GM12878 (cell line): ENCODE measurements at regions not wholly inside any gene's neighbourhood (a gene's known extent, or its start where the extent isn't known, plus 50 kb on each side); places are given as distances from the start of the nearest gene placed in this dataset.

Experiments
- ATAC-seq: fragments of 200-7000 bp; cut with Tn5 transposase; 3 replicates; pipeline ENCODE4 v1.9.1; 2020; ENCODE audit warnings: mild to moderate bottlenecking, moderate library complexity
- BruUV-seq: library from RNA; stranded (reverse); fragments of 400-500 nt; replicated peaks from 2 replicates; lab custom pipeline; 2021; lab: Mats Ljungman, UMichigan
- CTCF ChIA-PET: fragments of 300-600 bp; sonication (Branson Sonifier 250); formaldehyde crosslinking; extraction: SDS; loops from one replicate; lab custom pipeline; 2021; ENCODE audit warnings: inconsistent platforms; lab: Yijun Ruan, JAX
- POLR2A ChIA-PET: fragments of 350-600 bp; formaldehyde crosslinking; extraction: SDS; loops from one replicate; lab custom pipeline; 2021; ENCODE audit warnings: inconsistent platforms; lab: Charles Lee
- RAD21 ChIA-PET: fragments of 300-600 bp; sonication (Branson Sonifier 250); formaldehyde crosslinking; loops from one replicate; lab custom pipeline; 2023; ENCODE audit warnings: antibody characterized with exemption; ENCODE audit not compliant: unreplicated experiment; lab: Charles Lee
- SMC1A ChIA-PET: fragments of 300-600 bp; sonication (Branson Sonifier 250); formaldehyde crosslinking; loops from one replicate; lab custom pipeline; 2023; ENCODE audit not compliant: unreplicated experiment, uncharacterized antibody; lab: Charles Lee
- DNase-seq: peaks from one replicate; pipeline ENCODE4 v3.0.0-alpha.2; 2011; ENCODE audit warnings: low read depth, low spot score
- FAIRE-seq: peaks from 3 replicates; lab custom pipeline; 2011; peaks lifted over from hg19 to GRCh38; lab: Jason Lieb, UNC
- H2AFZ ChIP-seq: 2 replicates; pipeline ENCODE4 v1.6.0; 2011; ENCODE audit warnings: low read depth, low read length, control low read depth; ENCODE audit not compliant: control insufficient read depth
- H3K27ac ChIP-seq: 2 replicates; pipeline ENCODE4 v1.5.1; 2011; ENCODE audit warnings: control low read depth; ENCODE audit not compliant: control insufficient read depth, insufficient read depth
- H3K27me3 ChIP-seq, 2 experiments: replicated peaks in 1 of 2; 2 replicates each; pipeline versions ENCODE4 v1.6.0 to v1.6.1; 2011; ENCODE audit warnings: low read length in 1 of 2; ENCODE audit not compliant: control insufficient read depth in 2 of 2, insufficient read depth in 2 of 2
- H3K36me3 ChIP-seq, 2 experiments: 2 replicates each; pipeline ENCODE4 v1.5.1; 2011; ENCODE audit warnings: low read length in 1 of 2; ENCODE audit not compliant: control insufficient read depth in 2 of 2, insufficient read depth in 2 of 2
- H3K4me1 ChIP-seq: 2 replicates; pipeline ENCODE4 v1.6.1; 2011; ENCODE audit warnings: mild to moderate bottlenecking, low read length, moderate library complexity, mixed read lengths; ENCODE audit not compliant: control insufficient read depth, insufficient read depth
- H3K4me2 ChIP-seq: 2 replicates; pipeline ENCODE4 v1.6.0; 2011; ENCODE audit warnings: control low read depth; ENCODE audit not compliant: control insufficient read depth, insufficient read depth
- H3K4me3 ChIP-seq: fragments of 200-600 bp; sonication (generic); 2 replicates; pipeline ENCODE4 v1.5.1; 2016
- H3K79me2 ChIP-seq: 2 replicates; pipeline ENCODE4 v1.6.0; 2011; ENCODE audit warnings: low read length; ENCODE audit not compliant: control insufficient read depth, insufficient read depth
- H3K9ac ChIP-seq: 2 replicates; pipeline ENCODE4 v1.8.0; 2011; ENCODE audit warnings: low read length, control low read depth, mixed read lengths; ENCODE audit not compliant: control insufficient read depth, insufficient read depth
- H3K9me3 ChIP-seq: replicated peaks from 3 replicates; pipeline ENCODE4 v1.5.1; 2011; ENCODE audit warnings: mild to moderate bottlenecking, low read length; ENCODE audit not compliant: control insufficient read depth, insufficient read depth
- H4K20me1 ChIP-seq: 2 replicates; pipeline ENCODE4 v1.6.0; 2011; ENCODE audit not compliant: control insufficient read depth, insufficient read depth
- CHD2 ChIP-seq: IDR thresholded peaks from 2 replicates; pipeline ENCODE4 v1.6.1; 2011; ENCODE audit warnings: low read depth, low read length, improper control_type of control experiment, borderline replicate concordance
- EED ChIP-seq: sonication (generic); IDR thresholded peaks from 2 replicates; pipeline ENCODE4 v1.6.1; 2016; ENCODE audit warnings: antibody characterized with exemption, low read depth
- EGR1 ChIP-seq, 2 experiments: IDR thresholded peaks; 1 replicate in 1 of 2; 2 replicates in 1 of 2; pipeline ENCODE4 v1.6.1; 2011 to 2012; ENCODE audit warnings: low read depth in 2 of 2, low read length in 2 of 2, borderline replicate concordance in 1 of 2, mild to moderate bottlenecking in 1 of 2, moderate library complexity in 1 of 2
- GABPA ChIP-seq: IDR thresholded peaks from 2 replicates; pipeline ENCODE4 v1.6.1; 2014; ENCODE audit warnings: antibody characterized with exemption, low read depth, mild to moderate bottlenecking, inconsistent platforms
- HSF1 ChIP-seq: fragments of 150-350 bp; IDR thresholded peaks from 2 replicates; pipeline ENCODE4 v1.6.1; 2014; ENCODE audit warnings: mild to moderate bottlenecking, low read depth, low read length
- MXI1 ChIP-seq: fragments of 150-350 bp; IDR thresholded peaks from 2 replicates; pipeline ENCODE4 v1.6.1; 2011; ENCODE audit warnings: low read depth, mild to moderate bottlenecking, inconsistent platforms, low read length, improper control_type of control experiment
- NR2C2 ChIP-seq: IDR thresholded peaks from 2 replicates; pipeline ENCODE4 v1.6.1; 2011; ENCODE audit warnings: borderline replicate concordance, low read depth; ENCODE audit not compliant: control insufficient read depth, insufficient read length
- NRF1 ChIP-seq: conservative IDR thresholded peaks from 2 replicates; pipeline ENCODE4 v1.6.1; 2011; ENCODE audit warnings: mild to moderate bottlenecking, low read depth, low read length, improper control_type of control experiment
- POLR2AphosphoS2 ChIP-seq: IDR thresholded peaks from 2 replicates; pipeline ENCODE4 v1.6.1; 2011; ENCODE audit warnings: low read depth, mild to moderate bottlenecking, low read length, improper control_type of control experiment, moderate library complexity
- POLR2AphosphoS5 ChIP-seq: IDR thresholded peaks from 2 replicates; pipeline ENCODE4 v1.6.1; 2011; ENCODE audit warnings: mild to moderate bottlenecking, low read length, inconsistent platforms
- RUNX3 ChIP-seq: IDR thresholded peaks from 2 replicates; pipeline ENCODE4 v1.6.1; 2012; ENCODE audit warnings: low read length, inconsistent platforms
- SIX5 ChIP-seq: IDR thresholded peaks from 2 replicates; pipeline ENCODE4 v1.6.1; 2011; ENCODE audit warnings: mild to moderate bottlenecking, low read depth, low read length, moderate library complexity; ENCODE audit not compliant: severe bottlenecking
- YY1 ChIP-seq: IDR thresholded peaks from 2 replicates; pipeline ENCODE4 v1.6.1; 2011; ENCODE audit warnings: low read depth, mild to moderate bottlenecking, low read length
- ZBTB11 ChIP-seq: fragments of 450-650 bp; formaldehyde crosslinking; IDR thresholded peaks from 2 replicates; pipeline ENCODE4 v1.5.0; 2022; ENCODE audit warnings: mild to moderate bottlenecking, missing genetic modification characterization
- ZNF217 ChIP-seq: fragments of 450-650 bp; IDR thresholded peaks from 2 replicates; pipeline ENCODE4 v1.6.1; 2017; ENCODE audit warnings: antibody characterized with exemption, mild to moderate bottlenecking
- ZSCAN29 ChIP-seq: fragments of 450-650 bp; IDR thresholded peaks from 2 replicates; pipeline ENCODE4 v1.6.1; 2017; ENCODE audit warnings: mild to moderate bottlenecking, moderate library complexity
- WGBS: methylation state at CpG from one replicate; pipeline ENCODE4 v1.1.6; 2016; ENCODE audit warnings: low lambda C conversion rate; ENCODE audit not compliant: insufficient replicate concordance, insufficient coverage; ENCODE audit errors: missing lambda C conversion rate; 5-methylcytosine and 5-hydroxymethylcytosine counted together
- in situ Hi-C: fragments of 300-500 bp; cut with MboI; formaldehyde crosslinking; loops from 9 replicates; pipeline ENCODE4 v1.14.3; 2018; ENCODE audit warnings: mixed read lengths
- intact Hi-C: fragments of 100-400 bp; cut with micrococcal nuclease; formaldehyde crosslinking; loops from one replicate; pipeline ENCODE4 v1.14.2; 2022; ENCODE audit not compliant: unreplicated experiment

- ATAC-seq (no peak), DNase-seq (no peak), FAIRE-seq (no peak)
- Histone ChIP-seq H4K20me1 (no peaks in the 10 kb centered on the region), H3K9me3 (no peaks in the 10 kb centered on the region), H3K27me3 (no peaks in the 10 kb centered on the region; a peak in 2 of 4 replicates), H3K36me3 (no peaks in the 10 kb centered on the region), H3K4me2 (no peak overlapping the region), H3K27ac (no peak overlapping the region), H2AFZ (no peak overlapping the region), H3K9ac (no peak overlapping the region), H3K4me1 (no peaks in the 10 kb centered on the region), H3K79me2 (no peaks in the 10 kb centered on the region), H3K4me3 (no peak overlapping the region)
- intact Hi-C loops: no loop called here
- ChIA-PET RAD21 (no interaction called here), SMC1A (no interaction called here), POLR2A (no interaction called here), CTCF (no interaction called here)
- 68% methylated on average over 2 of the region's 2 CpGs for WGBS
- in situ Hi-C loops: no loop called here
- no TSS peak for BruUV-seq
- TF ChIP-seq YY1 (no peak), HSF1 (no peak), SIX5 (no peak), ZSCAN29 (no peak), NRF1 (no peak), GABPA (no peak), POLR2AphosphoS2 (no peak)
Measured at GRCh38 chr6:109260126-109260525, 122.1 kb downstream of the CD164 start.

GRCh38 chr6:109258129-109258528 lies 124.1 kb downstream of the CD164 start:
- no peaks in the 10 kb centered on the region for H3K79me2 ChIP-seq
- intact Hi-C loops (no loop called here), in situ Hi-C loops (no loop called here)
- ATAC-seq (no peak), FAIRE-seq (no peak), DNase-seq (no peak)
- 44% methylated on average over 2 of the region's 2 CpGs for WGBS
- no peaks in the 10 kb centered on the region for H3K9me3 ChIP-seq
- CTCF ChIA-PET: no interaction called here
- POLR2A ChIA-PET: no interaction called here
- no peaks in the 10 kb centered on the region for H3K36me3 ChIP-seq
- H3K27ac ChIP-seq: no peak overlapping the region
- RAD21 ChIA-PET: no interaction called here
- SMC1A ChIA-PET: interaction anchor here (1.6 kb wide), 1 partner anchor 113 kb away, joined by 6 read pairs; no protein-coding TSS in a partner anchor
- H3K4me2 ChIP-seq: no peak overlapping the region
- H3K4me1 ChIP-seq: no peaks in the 10 kb centered on the region
- H2AFZ ChIP-seq: no peak overlapping the region
- no peak overlapping the region for H3K9ac ChIP-seq
- no TSS peak for BruUV-seq
- H3K4me3 ChIP-seq: no peak overlapping the region
- no peaks in the 10 kb centered on the region for H4K20me1 ChIP-seq
- H3K27me3 ChIP-seq: no peaks in the 10 kb centered on the region
- TF ChIP-seq EED (no peak), ZBTB11 (CRISPR knock-in tag) (no peak), CHD2 (no peak), ZNF217 (no peak), NR2C2 (no peak), POLR2AphosphoS5 (no peak), RUNX3 (no peak), MXI1 (no peak), EGR1 (IDR thresholded peaks at IDR 0.05; ENCODE audit: borderline replicate concordance in 1 of 2, low read depth in 2 of 2, low read length in 2 of 2) (no peak)
